Astrocyte (in vitro differentiated cells and primary cell): ENCODE measurements at regions not wholly inside any gene's neighbourhood (a gene's known extent, or its start where the extent isn't known, plus 50 kb on each side); places are given as distances from the start of the nearest gene placed in this dataset.
"Not testable (repeated sequence)": the region's sequence is repeated elsewhere in the genome, so short reads cannot be mapped to it uniquely, and the experiment has no call there.

Source experiments
- EZH2 ChIP-seq: IDR thresholded peaks from 2 replicates; pipeline ENCODE4 v1.6.1; 2012; ENCODE audit warnings: mild to moderate bottlenecking, low read length, inconsistent platforms; ENCODE audit not compliant: insufficient read depth
- TF ChIP-seq, protein P1 (sequence below): IDR thresholded peaks from 2 replicates; pipeline ENCODE4 v1.5.1; 2011; ENCODE audit warnings: low read depth, mild to moderate bottlenecking, inconsistent platforms, low read length, moderate library complexity; ENCODE audit not compliant: insufficient read depth

DNA sequence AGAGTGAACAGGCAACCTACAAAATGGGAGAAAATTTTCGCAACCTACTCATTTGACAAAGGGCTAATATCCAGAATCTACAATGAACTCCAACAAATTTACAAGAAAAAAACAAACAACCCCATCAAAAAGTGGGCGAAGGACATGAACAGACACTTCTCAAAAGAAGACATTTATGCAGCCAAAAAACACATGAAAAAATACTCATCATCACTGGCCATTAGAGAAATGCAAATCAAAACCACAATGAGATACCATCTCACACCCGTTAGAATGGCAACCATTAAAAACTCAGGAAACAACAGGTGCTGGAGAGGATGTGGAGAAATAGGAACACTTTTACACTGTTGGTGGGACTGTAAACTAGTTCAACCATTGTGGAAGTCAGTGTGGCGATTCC is 117.0 kb upstream of the CTAGE1 start:
- not testable (repeated sequence) for TF ChIP-seq EZH2
- TF ChIP-seq, protein P1, sequence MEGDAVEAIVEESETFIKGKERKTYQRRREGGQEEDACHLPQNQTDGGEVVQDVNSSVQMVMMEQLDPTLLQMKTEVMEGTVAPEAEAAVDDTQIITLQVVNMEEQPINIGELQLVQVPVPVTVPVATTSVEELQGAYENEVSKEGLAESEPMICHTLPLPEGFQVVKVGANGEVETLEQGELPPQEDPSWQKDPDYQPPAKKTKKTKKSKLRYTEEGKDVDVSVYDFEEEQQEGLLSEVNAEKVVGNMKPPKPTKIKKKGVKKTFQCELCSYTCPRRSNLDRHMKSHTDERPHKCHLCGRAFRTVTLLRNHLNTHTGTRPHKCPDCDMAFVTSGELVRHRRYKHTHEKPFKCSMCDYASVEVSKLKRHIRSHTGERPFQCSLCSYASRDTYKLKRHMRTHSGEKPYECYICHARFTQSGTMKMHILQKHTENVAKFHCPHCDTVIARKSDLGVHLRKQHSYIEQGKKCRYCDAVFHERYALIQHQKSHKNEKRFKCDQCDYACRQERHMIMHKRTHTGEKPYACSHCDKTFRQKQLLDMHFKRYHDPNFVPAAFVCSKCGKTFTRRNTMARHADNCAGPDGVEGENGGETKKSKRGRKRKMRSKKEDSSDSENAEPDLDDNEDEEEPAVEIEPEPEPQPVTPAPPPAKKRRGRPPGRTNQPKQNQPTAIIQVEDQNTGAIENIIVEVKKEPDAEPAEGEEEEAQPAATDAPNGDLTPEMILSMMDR, result not testable (repeated sequence)
